ENCODE measurements at regions not wholly inside any gene's neighbourhood (a gene's known extent, or its start where the extent isn't known, plus 50 kb on each side); places are given as distances from the start of the nearest gene placed in this dataset.

GRCh38 chr16:74213372-74213771 is 83.2 kb upstream of the PSMD7 start:
- WGBS: 81% methylated on average over 3 of the region's 3 CpGs
- Histone ChIP-seq H3K36me3 (no peaks in the 10 kb centered on the region), H3K27me3 (no peaks in the 10 kb centered on the region), H3K27ac (replicated peaks in 1 of 4) (no peak overlapping the region), H3K9me3 (no peaks in the 10 kb centered on the region), H3K4me1 (no peaks in the 10 kb centered on the region), H3K4me3 (no peak overlapping the region)
- TF ChIP-seq CTCF (IDR thresholded peaks at IDR 0.05) (no peak), POLR2A (IDR thresholded peaks at IDR 0.05; ENCODE audit: low read depth) (no peak), EP300 (IDR thresholded peaks at IDR 0.05) (no peak)
- intact Hi-C loops (cut with DNase I): no loop called here
- no peak for DNase-seq (ENCODE audit: extremely low spot score)

GRCh38 chr16:74210245-74210644 is 86.4 kb upstream of the PSMD7 start:
- no peak overlapping the region for H3K4me3 ChIP-seq
- H3K9me3 ChIP-seq: no peaks in the 10 kb centered on the region
- no peaks in the 10 kb centered on the region for H3K27me3 ChIP-seq
- intact Hi-C loops (cut with DNase I): no loop called here
- whole genome bisulfite sequencing: 89% methylated on average over 1 of the region's 1 CpG
- no peak overlapping the region for H3K27ac ChIP-seq (replicated peaks in 1 of 4)
- H3K36me3 ChIP-seq: no peaks in the 10 kb centered on the region
- TF ChIP-seq EP300 (IDR thresholded peaks at IDR 0.05) (no peak), CTCF (IDR thresholded peaks at IDR 0.05) (no peak), POLR2AphosphoS5 (IDR thresholded peaks at IDR 0.05) (no peak), POLR2A (IDR thresholded peaks at IDR 0.05; ENCODE audit: low read depth) (no peak)
- H3K4me1 ChIP-seq: no peaks in the 10 kb centered on the region
- no peak for DNase-seq (ENCODE audit: extremely low spot score)

GRCh38 chr16:74202009-74202408 is 94.6 kb upstream of the PSMD7 start:
- Histone ChIP-seq H3K4me1 (peaks cover 0 to 5% (median 0%) of the 10 kb centered on the region in 4 donors), H3K27me3 (no peaks in the 10 kb centered on the region), H3K27ac (replicated peaks in 1 of 4) (no peak overlapping the region), H3K4me3 (no peak overlapping the region), H3K9me3 (no peaks in the 10 kb centered on the region), H3K36me3 (no peaks in the 10 kb centered on the region)
- no peak for TF ChIP-seq CTCF (IDR thresholded peaks at IDR 0.05)
- intact Hi-C loops (cut with DNase I): no loop called here
- peak; percentile 19 for DNase-seq (ENCODE audit: extremely low spot score)
- WGBS: 83% methylated on average over 5 of the region's 5 CpGs

- no peaks in the 10 kb centered on the region for H3K9me3 ChIP-seq
- no peak overlapping the region for H3K4me3 ChIP-seq
- peak; percentile 1 for DNase-seq (ENCODE audit: extremely low spot score)
- no peaks in the 10 kb centered on the region for H3K36me3 ChIP-seq
- 60% methylated on average over 2 of the region's 2 CpGs for whole genome bisulfite sequencing
- TF ChIP-seq EP300 (IDR thresholded peaks at IDR 0.05) (no peak), CTCF (IDR thresholded peaks at IDR 0.05) (no peak), POLR2A (IDR thresholded peaks at IDR 0.05; ENCODE audit: low read depth) (no peak), POLR2AphosphoS5 (IDR thresholded peaks at IDR 0.05) (no peak)
- H3K27me3 ChIP-seq: no peaks in the 10 kb centered on the region
- no peak overlapping the region for H3K27ac ChIP-seq (replicated peaks in 1 of 4)
- intact Hi-C loops (cut with DNase I): no loop called here
- H3K4me1 ChIP-seq: peaks cover 0 to 5% (median 0%) of the 10 kb centered on the region in 4 donors
Observed at GRCh38 chr16:74201576-74201975, 95.0 kb upstream of the PSMD7 start.

- no peaks in the 10 kb centered on the region for H3K9me3 ChIP-seq
- no peaks in the 10 kb centered on the region for H3K27me3 ChIP-seq
- TF ChIP-seq POLR2A (IDR thresholded peaks at IDR 0.05; ENCODE audit: low read depth) (no peak), EP300 (IDR thresholded peaks at IDR 0.05) (no peak), CTCF (IDR thresholded peaks at IDR 0.05) (no peak), POLR2AphosphoS5 (IDR thresholded peaks at IDR 0.05) (no peak)
- H3K36me3 ChIP-seq: no peaks in the 10 kb centered on the region
- peaks cover 0 to 5% (median 0%) of the 10 kb centered on the region in 4 donors for H3K4me1 ChIP-seq
- H3K27ac ChIP-seq (replicated peaks in 1 of 4): no peak overlapping the region
- DNase-seq (ENCODE audit: extremely low spot score): peak; percentile 45
- no peak overlapping the region for H3K4me3 ChIP-seq
- intact Hi-C loops (cut with DNase I): no loop called here
- whole genome bisulfite sequencing: 80% methylated on average over 5 of the region's 5 CpGs
Observed at GRCh38 chr16:74200921-74201320, 95.7 kb upstream of the PSMD7 start.
